ENCODE measurements at regions not wholly inside any gene's neighbourhood (a gene's known extent, or its start where the extent isn't known, plus 50 kb on each side); places are given as distances from the start of the nearest gene placed in this dataset.

DNA sequence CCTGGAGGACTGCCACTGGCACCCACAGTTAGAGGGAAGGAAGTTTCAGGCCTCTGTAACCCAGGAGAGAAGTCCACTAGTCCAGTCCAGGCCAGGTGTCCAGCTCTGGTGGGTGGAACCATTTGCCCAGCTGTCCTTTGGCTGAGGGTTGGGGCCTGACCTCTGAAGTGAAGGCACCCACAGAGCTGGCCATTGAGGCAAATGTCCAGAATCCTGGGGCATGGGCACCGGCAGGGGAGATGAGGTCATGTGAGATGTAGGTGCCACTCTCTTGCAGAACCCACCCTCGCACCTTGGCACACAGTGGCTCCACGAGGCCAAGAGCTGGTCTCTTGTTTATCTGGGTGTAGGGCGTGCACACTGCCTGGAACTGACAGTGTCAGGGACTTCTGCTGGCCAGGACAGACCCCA lies 162.8 kb downstream of the SMAD6 start:
- TF ChIP-seq CTCF (IDR thresholded peaks at IDR 0.05): no peak
- H3K4me3 ChIP-seq: no peak overlapping the region
- no peaks in the 10 kb centered on the region for H3K9me3 ChIP-seq
- no peaks in the 10 kb centered on the region for H3K27me3 ChIP-seq
- H3K4me1 ChIP-seq: peaks cover 0 to 14% of the 10 kb centered on the region in 2 donors
- peak; percentile 55 for DNase-seq (ENCODE audit: low spot score)
- no peaks in the 10 kb centered on the region for H3K36me3 ChIP-seq
- no peak overlapping the region for H3K27ac ChIP-seq

GRCh38 chr15:66865622-66866611 lies 163.9 kb downstream of the SMAD6 start:
- no peaks in the 10 kb centered on the region for H3K9me3 ChIP-seq
- no peak overlapping the region for H3K4me3 ChIP-seq
- no peaks in the 10 kb centered on the region for H3K27me3 ChIP-seq
- peaks cover 0 to 14% of the 10 kb centered on the region in 2 donors for H3K4me1 ChIP-seq
- TF ChIP-seq CTCF (IDR thresholded peaks at IDR 0.05): no peak
- H3K27ac ChIP-seq: no peak overlapping the region
- DNase-seq (ENCODE audit: low spot score): no peak
- no peaks in the 10 kb centered on the region for H3K36me3 ChIP-seq

GRCh38 chr15:66866656-66867055 lies 164.6 kb downstream of the SMAD6 start:
- no peaks in the 10 kb centered on the region for H3K9me3 ChIP-seq
- DNase-seq (ENCODE audit: low spot score): no peak
- H3K4me1 ChIP-seq: peaks cover 0 to 14% of the 10 kb centered on the region in 2 donors
- no peak overlapping the region for H3K4me3 ChIP-seq
- no peak overlapping the region for H3K27ac ChIP-seq
- H3K36me3 ChIP-seq: no peaks in the 10 kb centered on the region
- TF ChIP-seq CTCF (IDR thresholded peaks at IDR 0.05): no peak
- no peaks in the 10 kb centered on the region for H3K27me3 ChIP-seq

DNA sequence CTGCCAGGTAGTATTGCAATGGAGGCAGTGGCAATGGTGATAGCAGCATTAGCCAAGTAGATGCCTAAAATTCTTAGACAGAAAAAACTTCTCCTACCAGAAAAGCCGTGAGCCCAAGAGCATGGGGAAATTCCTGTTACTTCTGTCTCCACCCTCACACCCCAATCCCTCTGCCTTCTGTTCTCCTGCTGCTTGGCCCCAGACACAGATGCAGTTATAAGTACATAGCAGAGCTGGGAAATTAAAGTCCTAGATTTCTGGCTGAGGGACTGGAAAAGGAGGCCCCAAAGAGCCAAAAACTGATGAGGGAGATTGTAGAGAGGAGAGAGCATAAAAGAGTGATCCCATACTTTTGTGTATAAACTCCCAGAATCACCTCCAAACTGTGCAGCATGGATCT lies 166.9 kb downstream of the SMAD6 start:
- Histone ChIP-seq H3K4me3 (no peak overlapping the region), H3K27ac (no peak overlapping the region), H3K27me3 (no peaks in the 10 kb centered on the region), H3K9me3 (no peaks in the 10 kb centered on the region), H3K36me3 (no peaks in the 10 kb centered on the region), H3K4me1 (no peaks in the 10 kb centered on the region)
- DNase-seq (ENCODE audit: low spot score): no peak
- no peak for TF ChIP-seq CTCF (IDR thresholded peaks at IDR 0.05)

DNA sequence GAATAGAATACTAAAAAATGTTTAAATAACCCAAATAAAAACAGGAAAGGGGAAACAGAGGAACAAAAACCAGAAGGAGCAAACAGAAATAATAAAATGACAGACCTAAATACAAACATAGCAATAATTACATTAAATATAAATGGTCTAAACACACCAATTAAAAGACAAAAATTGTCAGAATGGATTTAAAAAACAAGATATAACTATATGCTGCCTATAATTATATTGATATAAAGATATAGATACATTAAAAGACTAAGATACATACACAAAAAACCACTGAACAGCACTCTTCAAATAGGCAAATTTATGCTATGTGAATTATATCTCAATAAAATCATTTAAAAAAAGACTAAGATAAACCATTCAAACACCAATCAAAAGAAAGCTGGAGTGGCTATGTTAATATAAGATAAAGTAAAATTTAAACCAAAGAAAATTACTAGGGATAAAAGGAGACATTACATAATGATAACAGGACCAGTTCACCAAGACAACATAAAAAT lies 168.9 kb downstream of the SMAD6 start:
- Histone ChIP-seq H3K4me1 (no peaks in the 10 kb centered on the region), H3K36me3 (no peaks in the 10 kb centered on the region), H3K27ac (no peak overlapping the region), H3K9me3 (no peaks in the 10 kb centered on the region), H3K27me3 (no peaks in the 10 kb centered on the region), H3K4me3 (no peak overlapping the region)
- no peak for DNase-seq (ENCODE audit: low spot score)
- TF ChIP-seq CTCF (IDR thresholded peaks at IDR 0.05): no peak
